SHP77 (cell line): ENCODE measurements at regions not wholly inside any gene's neighbourhood (a gene's known extent, or its start where the extent isn't known, plus 50 kb on each side); places are given as distances from the start of the nearest gene placed in this dataset.

ENCODE experiments used
- DNase-seq, 2 experiments: peaks; one replicate each; lab custom pipeline; 2025; lab: John Stamatoyannopoulos, UW

DNA sequence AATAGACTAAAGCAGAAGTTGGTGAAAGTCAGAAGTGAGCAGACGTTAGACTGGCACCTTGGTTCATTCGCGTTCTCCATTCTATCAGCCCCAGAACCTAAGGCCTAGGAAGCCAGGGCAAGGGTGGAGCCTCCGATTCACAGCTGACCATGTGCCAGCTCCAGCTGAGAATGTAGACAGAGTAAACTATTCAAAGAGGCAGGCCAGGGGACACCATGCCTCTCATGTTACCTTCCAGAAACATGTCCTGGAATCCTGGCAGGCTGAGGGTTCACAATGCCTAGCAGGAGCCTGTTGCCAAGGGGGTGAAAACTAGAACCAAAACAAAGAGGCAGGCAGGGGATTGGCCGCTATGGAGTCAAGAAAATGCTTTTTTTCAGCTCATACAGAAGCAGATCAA is 224.4 kb upstream of the POU2AF2 start:
- no peak for DNase-seq

- DNase-seq, result no peak
Observed at GRCh38 chr11:111019871-111020670, 225.5 kb upstream of the POU2AF2 start.

DNA sequence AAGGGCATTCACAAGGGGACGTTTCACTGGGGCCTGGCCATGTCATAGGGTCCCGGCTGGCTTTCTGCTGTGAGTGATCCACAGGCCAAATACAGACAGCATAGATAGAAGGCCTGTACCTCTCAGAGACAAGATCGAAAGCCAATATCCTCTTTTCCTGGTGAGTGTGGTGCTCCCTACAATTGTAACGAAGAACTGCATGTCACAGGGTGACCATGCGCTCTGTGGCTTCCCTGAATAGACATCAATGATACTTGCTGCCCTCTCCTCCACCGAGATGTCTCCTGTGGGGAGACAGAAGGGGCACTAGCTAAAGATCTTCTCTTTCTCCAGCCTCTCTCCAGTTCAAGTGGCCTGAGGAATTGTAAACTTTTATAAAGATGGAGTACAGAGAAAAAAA is 226.1 kb upstream of the POU2AF2 start:
- DNase-seq, result no peak

DNA sequence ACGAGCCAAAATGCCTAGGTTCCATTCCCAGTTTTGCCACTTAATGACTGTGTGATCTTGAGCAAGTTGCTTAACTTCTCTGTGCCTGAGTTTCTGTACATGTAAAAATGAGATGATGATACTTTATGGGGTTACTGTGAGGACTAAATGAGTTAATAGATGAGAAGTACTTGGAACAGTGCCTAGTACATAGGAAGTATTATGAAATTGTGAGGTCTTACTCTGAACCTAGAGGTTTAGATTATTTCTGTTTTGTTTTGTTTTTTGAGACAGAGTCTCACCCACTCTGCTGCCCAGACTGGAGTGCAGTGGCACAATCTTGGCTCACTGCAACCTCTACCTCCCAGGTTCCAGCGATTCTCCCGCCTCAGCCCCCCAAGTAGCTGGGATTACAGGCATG is 227.0 kb upstream of the POU2AF2 start:
- DNase-seq, result no peak

DNA sequence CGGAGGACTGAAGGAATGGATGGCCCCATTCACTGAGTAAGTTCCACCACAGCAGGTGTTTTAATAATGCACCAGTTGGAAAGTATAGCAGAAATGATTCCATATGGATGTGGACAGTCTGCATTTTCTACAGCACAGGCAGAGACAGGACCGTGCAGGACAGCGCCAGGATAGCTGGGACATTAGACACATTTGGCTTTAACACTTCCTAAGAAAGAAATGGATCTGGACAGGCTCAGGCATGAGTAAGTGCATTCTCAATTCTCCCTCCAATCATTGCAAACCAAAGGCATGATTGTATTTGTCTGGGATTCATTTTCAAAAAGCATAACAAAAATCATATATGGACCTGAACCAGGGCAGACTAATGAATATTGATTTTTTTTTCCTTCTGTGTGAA is 233.0 kb upstream of the POU2AF2 start:
- no peak for DNase-seq

DNA sequence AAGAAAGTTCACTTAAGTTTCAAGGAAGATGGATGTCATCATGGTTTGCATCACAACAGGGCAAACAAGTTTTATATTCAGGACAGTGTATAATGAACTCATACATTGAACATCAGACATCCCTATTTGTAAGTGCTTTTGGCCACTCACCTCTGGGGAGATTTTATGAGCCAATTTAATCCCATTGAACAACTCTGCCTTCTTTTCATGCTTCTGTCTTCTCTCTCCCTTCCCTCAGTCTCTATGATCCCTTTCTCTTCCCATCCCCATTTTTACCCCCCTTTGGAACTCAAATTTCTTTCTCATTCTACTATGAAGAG is 234.3 kb upstream of the POU2AF2 start:
- DNase-seq, result no peak

GRCh38 chr11:111010391-111011274 is 234.9 kb upstream of the POU2AF2 start:
- DNase-seq, result no peak

DNA sequence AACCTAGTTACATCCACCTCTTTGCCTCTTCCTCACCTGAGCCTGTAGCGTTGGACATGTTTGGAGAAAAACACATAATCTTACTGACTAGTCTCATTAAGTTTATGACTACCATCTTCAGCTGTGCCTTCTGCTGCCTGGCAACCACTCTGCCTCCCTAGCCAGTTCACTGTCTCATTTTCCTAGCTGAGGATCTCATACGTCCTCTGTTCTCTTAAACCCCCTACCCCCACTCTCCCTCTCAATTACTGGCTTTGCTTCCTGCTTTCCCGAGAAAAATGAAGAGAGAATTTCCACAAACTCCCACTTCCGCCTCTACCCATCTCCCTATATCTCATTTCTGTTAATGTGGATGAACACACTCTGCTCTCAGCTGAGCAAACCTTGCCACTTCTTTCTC is 239.3 kb upstream of the POU2AF2 start:
- no peak for DNase-seq

GRCh38 chr11:111001986-111002611 is 243.4 kb upstream of the POU2AF2 start:
- DNase-seq, result no peak

- DNase-seq, result no peak
Observed at GRCh38 chr11:111001081-111001430, 244.5 kb upstream of the POU2AF2 start.

DNA sequence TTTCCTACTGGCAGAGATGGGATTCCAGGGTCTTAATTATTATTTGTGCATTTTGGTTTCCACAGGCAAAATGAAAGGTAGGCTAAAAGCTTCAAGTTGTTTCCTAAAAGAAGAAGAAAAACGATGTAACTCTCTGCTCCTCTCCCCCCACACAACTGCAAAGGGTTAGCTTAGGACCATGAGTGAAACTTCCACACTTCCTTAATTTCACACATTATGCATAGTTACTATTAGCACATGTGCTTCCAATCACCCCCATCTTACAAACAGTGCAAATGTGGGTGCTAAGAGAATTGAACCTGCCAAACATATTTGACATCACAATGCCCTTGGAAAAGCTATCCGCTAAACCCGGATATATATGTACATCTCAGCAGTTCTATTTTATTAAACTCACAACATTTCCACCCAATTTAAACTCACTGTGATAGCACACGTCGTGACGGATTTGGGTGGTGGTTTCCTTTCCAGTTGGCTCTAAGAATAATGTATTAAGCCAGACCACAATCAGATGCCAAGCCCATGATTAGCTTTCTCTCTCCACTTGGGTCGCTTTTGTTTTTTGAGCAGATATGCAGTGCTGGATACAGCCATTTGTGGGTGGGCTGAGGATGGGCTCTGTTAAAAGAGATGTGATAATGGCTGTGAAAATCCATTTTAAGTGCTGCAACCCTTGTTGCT is 245.0 kb upstream of the POU2AF2 start:
- no peak for DNase-seq

DNA sequence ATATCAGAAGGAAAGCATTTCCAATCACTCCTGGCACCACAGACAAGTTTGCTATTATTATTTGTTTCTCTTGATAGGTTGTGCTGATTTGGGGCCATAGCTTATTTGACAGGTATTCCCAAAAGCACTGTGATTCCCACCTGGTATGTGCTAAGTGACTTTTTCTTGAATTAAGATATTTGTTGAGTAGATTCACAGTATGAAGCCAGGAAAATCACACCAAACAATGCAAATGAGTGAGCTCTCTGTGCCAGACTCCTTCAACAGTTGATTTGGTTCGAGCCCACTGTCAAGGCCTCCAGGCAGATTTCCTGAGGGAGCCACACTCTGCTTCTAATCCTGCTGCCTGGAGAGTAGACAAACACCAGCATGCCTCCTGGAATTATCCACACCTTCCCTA is 253.0 kb upstream of the POU2AF2 start:
- no peak for DNase-seq

DNA sequence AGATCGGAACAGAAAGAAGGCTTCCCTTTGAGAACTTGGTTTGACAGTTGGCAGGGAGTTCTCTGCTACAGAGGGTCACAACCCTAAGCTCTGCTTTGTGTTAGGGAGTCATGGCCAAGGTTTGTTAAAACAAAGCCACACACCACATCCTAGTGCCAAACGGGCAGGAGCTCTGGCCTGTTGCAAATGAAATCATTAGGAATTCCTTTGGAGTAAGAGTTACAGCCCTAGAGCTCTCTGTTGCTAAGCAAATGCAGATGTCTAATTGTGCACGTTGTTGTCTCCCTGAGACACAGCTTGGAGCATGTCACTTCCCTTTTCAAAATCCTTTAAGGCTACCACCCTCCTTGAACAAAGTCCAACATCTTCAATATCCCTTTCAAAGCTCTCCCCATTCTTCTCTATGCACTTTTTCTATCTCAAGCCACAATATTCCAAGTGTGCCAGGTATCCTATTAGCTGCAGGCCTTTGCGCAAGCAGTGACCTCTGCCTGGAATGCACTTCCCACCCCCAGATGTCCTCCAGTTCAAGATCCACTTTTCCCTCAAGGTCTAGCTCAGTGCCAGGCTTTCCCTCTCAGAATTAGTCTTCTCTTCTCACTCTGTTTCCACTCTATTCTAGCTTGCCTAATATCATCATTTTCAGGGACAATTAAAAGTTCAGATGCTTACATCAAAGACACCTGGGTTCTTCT is 253.7 kb upstream of the POU2AF2 start:
- no peak for DNase-seq

GRCh38 chr11:110990311-110990710 is 255.2 kb upstream of the POU2AF2 start:
- no peak for DNase-seq

GRCh38 chr11:110989428-110990133 is 255.9 kb upstream of the POU2AF2 start:
- DNase-seq, result no peak

GRCh38 chr11:110988671-110989070 is 256.9 kb upstream of the POU2AF2 start:
- DNase-seq, result no peak

- DNase-seq, result no peak
Observed at GRCh38 chr11:110986016-110986415, 259.5 kb upstream of the POU2AF2 start.

DNA sequence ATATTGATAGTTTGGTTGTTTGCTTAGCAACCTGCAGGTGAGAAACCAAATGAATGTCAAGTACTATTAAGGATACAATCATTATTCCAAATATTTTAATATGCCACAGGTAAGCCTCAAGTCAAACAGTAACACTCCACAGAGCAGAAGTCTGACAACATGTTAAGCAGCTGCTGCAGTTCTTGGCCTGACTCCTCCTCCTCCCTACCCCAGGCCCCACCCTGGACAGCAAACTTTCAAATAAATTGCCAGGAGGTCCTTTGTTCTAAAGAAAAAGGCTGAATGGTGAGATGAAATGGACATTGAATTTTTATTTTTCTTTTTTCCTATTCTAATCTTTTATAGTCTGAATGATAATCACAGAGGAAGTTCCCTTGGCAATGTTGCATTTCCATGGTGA is 260.0 kb upstream of the POU2AF2 start:
- DNase-seq, result no peak

DNA sequence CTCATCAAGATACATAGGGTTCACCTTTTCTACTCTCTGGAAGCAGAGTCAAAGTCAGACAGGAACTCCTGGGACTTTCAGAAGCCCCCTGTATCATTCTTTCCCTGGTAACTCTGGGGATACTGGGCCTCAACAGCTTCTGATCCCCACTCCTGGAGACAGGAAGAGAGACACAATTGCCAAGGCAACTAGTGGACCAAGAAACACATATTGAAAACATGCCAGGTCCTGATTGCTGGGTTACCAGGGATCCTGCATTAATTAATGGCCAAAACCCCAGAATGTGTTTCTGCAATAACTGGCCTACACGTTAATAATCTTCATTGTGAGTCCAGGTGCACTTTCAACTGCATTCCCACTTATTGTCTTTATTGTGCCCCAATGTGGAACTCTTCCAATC is 260.8 kb upstream of the POU2AF2 start:
- no peak for DNase-seq

GRCh38 chr11:110984147-110984546 is 261.4 kb upstream of the POU2AF2 start:
- DNase-seq, result no peak

DNA sequence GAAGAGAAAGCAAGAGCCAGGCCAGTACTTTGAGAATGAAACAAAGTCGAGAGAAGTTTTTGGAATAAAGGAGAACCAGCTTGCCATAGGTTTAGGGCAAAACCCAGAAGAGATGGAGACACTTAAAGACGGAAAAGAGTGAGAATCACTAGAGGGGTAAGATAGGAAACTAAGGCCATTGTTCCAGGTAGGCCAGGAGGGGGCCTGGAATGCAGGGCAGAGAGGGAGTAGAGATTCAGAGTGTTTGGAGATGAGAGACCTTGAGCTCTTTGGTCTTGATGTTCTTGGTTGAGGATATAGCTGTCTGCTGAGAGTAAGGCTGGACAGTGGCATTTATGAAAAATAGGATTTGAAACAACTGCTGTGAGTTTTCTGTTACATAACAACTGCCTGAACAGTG is 263.3 kb upstream of the POU2AF2 start:
- no peak for DNase-seq
